D721Med (cell line): ENCODE measurements at regions not wholly inside any gene's neighbourhood (a gene's known extent, or its start where the extent isn't known, plus 50 kb on each side); places are given as distances from the start of the nearest gene placed in this dataset.

ENCODE experiments used
- DNase-seq: peaks from one replicate; pipeline ENCODE4 v3.0.0; 2011; ENCODE audit warnings: low spot score; ENCODE audit not compliant: insufficient read length
- FAIRE-seq: peaks from 2 replicates; lab custom pipeline; 2011; peaks lifted over from hg19 to GRCh38; lab: Jason Lieb, UNC
- TF ChIP-seq, protein P1 (sequence below): IDR thresholded peaks from 2 replicates; pipeline ENCODE4 v1.5.1; 2012; ENCODE audit warnings: mild to moderate bottlenecking, control low read depth; ENCODE audit not compliant: insufficient read depth; ENCODE audit errors: missing control alignments

DNA sequence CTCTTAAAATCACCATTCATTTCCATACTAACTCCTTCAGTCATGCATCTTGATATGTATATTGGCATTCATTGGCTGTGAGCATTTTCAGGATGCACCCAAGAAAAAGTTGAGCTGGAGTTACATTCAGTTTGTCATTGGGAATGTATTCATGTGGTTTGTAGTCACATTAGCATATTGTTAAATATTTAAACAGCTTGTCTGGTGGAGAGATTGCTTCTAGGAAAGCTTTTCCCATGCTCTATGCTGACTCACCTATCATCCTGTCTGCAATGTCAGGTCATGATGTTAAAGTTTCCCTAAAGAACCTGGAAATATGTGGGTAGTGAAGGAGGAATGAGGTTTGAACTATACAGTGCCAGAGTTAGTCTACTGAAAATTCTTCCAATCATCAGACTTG, 583.6 kb downstream of the GALC start:
- FAIRE-seq (no peak), DNase-seq (no peak)
- TF ChIP-seq, protein P1, sequence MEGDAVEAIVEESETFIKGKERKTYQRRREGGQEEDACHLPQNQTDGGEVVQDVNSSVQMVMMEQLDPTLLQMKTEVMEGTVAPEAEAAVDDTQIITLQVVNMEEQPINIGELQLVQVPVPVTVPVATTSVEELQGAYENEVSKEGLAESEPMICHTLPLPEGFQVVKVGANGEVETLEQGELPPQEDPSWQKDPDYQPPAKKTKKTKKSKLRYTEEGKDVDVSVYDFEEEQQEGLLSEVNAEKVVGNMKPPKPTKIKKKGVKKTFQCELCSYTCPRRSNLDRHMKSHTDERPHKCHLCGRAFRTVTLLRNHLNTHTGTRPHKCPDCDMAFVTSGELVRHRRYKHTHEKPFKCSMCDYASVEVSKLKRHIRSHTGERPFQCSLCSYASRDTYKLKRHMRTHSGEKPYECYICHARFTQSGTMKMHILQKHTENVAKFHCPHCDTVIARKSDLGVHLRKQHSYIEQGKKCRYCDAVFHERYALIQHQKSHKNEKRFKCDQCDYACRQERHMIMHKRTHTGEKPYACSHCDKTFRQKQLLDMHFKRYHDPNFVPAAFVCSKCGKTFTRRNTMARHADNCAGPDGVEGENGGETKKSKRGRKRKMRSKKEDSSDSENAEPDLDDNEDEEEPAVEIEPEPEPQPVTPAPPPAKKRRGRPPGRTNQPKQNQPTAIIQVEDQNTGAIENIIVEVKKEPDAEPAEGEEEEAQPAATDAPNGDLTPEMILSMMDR, result no peak

DNA sequence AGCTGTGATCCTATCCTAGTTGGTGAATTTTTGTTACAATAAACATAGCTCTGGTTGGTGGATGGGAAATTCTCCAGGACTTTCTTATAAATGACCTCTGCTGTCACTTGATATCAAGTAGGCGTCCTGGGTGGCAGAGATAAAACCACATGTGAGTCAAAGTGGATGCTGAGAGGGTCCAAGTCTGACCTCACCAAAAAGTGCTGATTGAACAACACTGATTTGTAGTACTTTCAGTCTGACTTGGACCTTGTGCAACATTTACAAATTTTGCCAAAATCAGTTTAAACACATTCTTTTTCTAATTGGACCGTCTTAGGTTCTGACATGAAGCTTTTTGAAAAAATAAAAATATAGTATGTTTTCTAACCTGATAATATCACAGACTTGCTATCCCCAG, 585.6 kb downstream of the GALC start:
- FAIRE-seq (no peak), DNase-seq (no peak)
- TF ChIP-seq, protein P1, result no peak

DNA sequence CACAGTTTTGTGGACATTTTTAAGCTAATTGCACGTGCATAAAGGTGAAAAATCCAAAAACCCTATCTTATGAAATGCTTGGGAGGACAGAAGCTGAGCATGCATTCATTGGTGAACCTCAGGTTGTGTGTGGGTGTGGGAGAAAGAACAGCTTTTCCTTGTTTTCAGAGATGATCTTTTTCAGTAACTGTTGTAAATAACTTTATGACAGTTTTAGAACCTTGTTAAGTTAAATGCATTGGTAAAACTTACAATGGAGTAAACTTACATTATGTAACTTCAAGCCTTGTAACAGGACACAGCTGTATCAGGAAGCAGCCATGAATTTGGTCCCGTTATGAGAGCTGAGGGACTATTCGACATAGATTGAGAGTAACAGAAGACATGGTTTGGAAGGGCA, 587.4 kb downstream of the GALC start:
- FAIRE-seq (no peak), DNase-seq (no peak)
- TF ChIP-seq, protein P1, result no peak

DNA sequence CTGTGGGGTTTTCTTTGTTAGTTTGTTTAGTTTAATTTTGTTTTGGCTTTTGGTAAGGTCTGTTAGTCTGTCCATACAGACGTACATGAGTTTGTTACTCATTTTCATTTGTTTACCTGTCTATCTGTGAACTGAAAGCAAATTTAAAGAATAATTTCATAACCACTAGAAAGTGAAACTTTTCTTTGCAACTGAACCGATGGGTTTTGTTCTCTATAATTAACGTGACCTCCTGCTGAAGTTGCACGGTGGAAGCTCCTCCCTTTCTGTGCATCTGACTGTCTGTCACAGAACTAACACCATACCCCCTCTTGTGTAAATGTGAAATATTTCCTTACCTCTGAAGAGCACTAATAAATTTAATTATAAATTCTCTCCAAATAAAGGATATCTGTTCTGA, 595.5 kb downstream of the GALC start:
- TF ChIP-seq, protein P1, result no peak
- no peak for DNase-seq
- FAIRE-seq, result no peak

DNA sequence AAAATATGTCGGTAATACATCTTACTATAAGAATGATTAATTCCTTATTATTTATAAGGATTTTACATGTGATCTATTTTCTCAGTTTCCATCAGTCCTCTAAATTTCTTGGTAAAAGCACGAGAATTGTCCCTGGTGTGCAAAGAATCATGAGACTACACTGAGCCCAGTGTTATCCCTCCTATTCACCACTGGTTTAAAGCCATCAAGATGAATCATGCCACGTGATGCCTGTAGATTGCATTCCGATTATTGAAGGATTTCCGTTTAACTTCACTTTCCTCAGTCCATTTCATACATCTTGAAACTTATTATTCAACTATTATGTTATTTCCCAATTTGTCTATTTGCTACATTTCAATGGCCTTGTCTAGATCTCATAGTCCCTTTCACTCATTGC, 601.9 kb downstream of the GALC start:
- FAIRE-seq, result no peak
- DNase-seq, result no peak
- TF ChIP-seq, protein P1, result no peak

DNA sequence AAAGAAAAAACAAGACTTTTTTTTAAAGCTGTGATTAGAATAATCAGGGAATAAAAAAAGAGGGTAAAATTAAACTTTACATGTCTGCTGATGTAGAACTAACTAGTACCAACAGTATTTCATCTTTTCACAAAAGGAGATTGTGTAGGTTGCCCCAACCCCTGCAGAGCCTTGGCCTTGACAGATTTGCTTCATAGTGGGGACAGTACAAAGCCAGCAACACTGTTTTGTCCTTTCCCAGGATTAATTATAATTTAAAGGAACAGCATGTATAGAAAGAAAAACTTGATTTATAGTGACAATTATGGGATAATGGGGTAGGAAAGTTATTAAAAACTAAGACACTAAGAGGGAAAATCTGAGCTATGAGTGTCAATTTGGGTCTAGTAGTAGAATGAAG, 604.0 kb downstream of the GALC start:
- TF ChIP-seq, protein P1, result no peak
- FAIRE-seq (no peak), DNase-seq (no peak)

DNA sequence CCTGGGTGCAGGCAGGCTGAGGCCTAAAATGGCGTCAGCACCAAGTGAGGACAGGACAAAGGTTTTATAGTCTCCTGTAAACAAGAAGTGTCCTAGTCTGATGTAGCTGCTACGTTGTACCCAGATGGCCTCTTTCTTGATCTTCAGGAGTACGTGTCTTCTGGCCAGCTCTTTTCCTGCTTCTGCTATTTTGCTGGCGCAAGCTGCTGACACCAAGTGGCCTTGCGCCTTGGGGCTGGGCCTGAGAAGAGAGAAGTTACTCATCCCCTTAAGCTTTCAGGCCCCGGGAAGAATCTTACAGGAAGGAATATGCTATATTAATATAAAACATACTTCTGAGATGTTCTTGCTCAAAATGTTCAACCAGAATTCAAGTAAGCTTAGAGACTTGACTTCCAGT, 605.2 kb downstream of the GALC start:
- FAIRE-seq (no peak), DNase-seq (no peak)
- TF ChIP-seq, protein P1, result no peak
